CD4-positive, alpha-beta T cell (primary cell): ENCODE measurements at regions not wholly inside any gene's neighbourhood (a gene's known extent, or its start where the extent isn't known, plus 50 kb on each side); places are given as distances from the start of the nearest gene placed in this dataset.

Experiments
- ATAC-seq: fragments of 200-7000 bp; cut with Tn5 transposase; one replicate; pipeline ENCODE4 v1.10.0; 2022; ENCODE audit warnings: mild to moderate bottlenecking; ENCODE audit not compliant: poor library complexity
- CTCF ChIA-PET: fragments of 350-600 bp; sonication (Branson Sonifier 250); formaldehyde crosslinking; loops from one replicate; lab custom pipeline; 2021; ENCODE audit warnings: antibody characterized with exemption, inconsistent platforms; lab: Charles Lee
- POLR2A ChIA-PET: fragments of 350-600 bp; sonication (Branson Sonifier 250); formaldehyde crosslinking; loops from one replicate; lab custom pipeline; 2021; ENCODE audit warnings: antibody characterized with exemption, inconsistent platforms; lab: Charles Lee
- DNase-seq, 14 experiments: peaks; one replicate each; pipeline ENCODE4 v3.0.0-alpha.2; 2013 to 2020; ENCODE audit warnings: mixed read lengths in 2 of 14
- H3K27ac ChIP-seq, 2 donors: one replicate each; pipeline versions ENCODE4 v1.5.1 to v1.7.0; 2013; ENCODE audit warnings: low read length in 2 of 2, low read depth in 1 of 2, mild to moderate bottlenecking in 1 of 2
- H3K27me3 ChIP-seq, 2 experiments: 1 replicate in 1 of 2; 2 replicates in 1 of 2; pipeline versions ENCODE4 v1.6.1 to v1.7.0; 2013; ENCODE audit warnings: low read length in 2 of 2, control low read depth in 1 of 2, mild to moderate bottlenecking in 1 of 2, moderate library complexity in 1 of 2; ENCODE audit not compliant: insufficient read depth in 2 of 2, control insufficient read depth in 1 of 2
- H3K36me3 ChIP-seq: one replicate; pipeline ENCODE4 v1.6.1; 2013; ENCODE audit warnings: low read length, control low read depth; ENCODE audit not compliant: insufficient read depth
- H3K4me1 ChIP-seq: one replicate; pipeline ENCODE4 v1.6.1; 2013; ENCODE audit warnings: low read length, control low read depth; ENCODE audit not compliant: insufficient read depth
- H3K4me3 ChIP-seq: one replicate; pipeline ENCODE4 v1.5.1; 2013; ENCODE audit warnings: mild to moderate bottlenecking, low read length, moderate library complexity
- H3K9me3 ChIP-seq, 2 experiments: 1 replicate in 1 of 2; 2 replicates in 1 of 2; pipeline versions ENCODE4 v1.6.1 to v1.7.0; 2013; ENCODE audit warnings: low read length in 2 of 2, mild to moderate bottlenecking in 2 of 2, control low read depth in 1 of 2, moderate library complexity in 1 of 2; ENCODE audit not compliant: control insufficient read depth in 1 of 2, insufficient read depth in 1 of 2
- H3K27ac Mint-ChIP-seq: one replicate; pipeline ENCODE4 v1.8.0; 2020; ENCODE audit warnings: mixed read lengths
- H3K27me3 Mint-ChIP-seq: one replicate; pipeline ENCODE4 v1.8.0; 2021; ENCODE audit warnings: mixed read lengths
- H3K36me3 Mint-ChIP-seq: one replicate; pipeline ENCODE4 v1.8.0; 2021; ENCODE audit warnings: low read depth, mixed read lengths
- H3K4me1 Mint-ChIP-seq: one replicate; pipeline ENCODE4 v1.8.0; 2021; ENCODE audit warnings: low read depth, mixed read lengths
- H3K4me3 Mint-ChIP-seq: one replicate; pipeline ENCODE4 v1.8.0; 2020; ENCODE audit warnings: mild to moderate bottlenecking, mixed read lengths
- H3K9me3 Mint-ChIP-seq: one replicate; pipeline ENCODE4 v1.8.0; 2020; ENCODE audit warnings: mixed read lengths
- CTCF ChIP-seq: fragments of 200-600 bp; IDR thresholded peaks from one replicate; pipeline ENCODE4 v1.8.0; 2022; ENCODE audit warnings: antibody characterized with exemption, mild to moderate bottlenecking
- intact Hi-C, 2 experiments: fragments of 100-400 bp; cut with DNase I in 1 of 2; cut with micrococcal nuclease in 1 of 2; formaldehyde crosslinking; loops; one replicate each; pipeline versions ENCODE4 v1.15.1 to v1.9.0; 2023 to 2025; cut with DNase I, micrococcal nuclease

DNA sequence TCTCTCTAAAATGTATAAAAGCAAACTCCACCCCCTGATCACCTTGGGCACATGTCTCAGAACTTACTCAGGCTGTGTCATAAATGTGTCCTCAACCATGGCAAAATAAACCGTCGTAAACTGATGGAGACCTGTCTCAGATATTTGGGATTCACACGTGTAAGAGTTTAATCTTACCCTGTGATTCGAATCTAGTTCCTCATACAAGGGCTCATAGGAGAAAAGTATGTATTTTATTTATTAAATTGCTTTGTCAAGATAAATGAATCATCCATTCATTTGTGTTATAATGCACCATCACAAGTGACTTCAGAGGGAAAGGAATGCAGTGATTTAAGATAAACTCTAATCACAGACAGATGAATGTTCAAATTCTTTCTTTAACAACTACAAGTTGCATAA is 712.5 kb upstream of the LRATD1 start:
- Mint-ChIP-seq H3K36me3 (no peaks in the 10 kb centered on the region), H3K27me3 (no peaks in the 10 kb centered on the region), H3K4me3 (no peak overlapping the region), H3K4me1 (no peaks in the 10 kb centered on the region), H3K27ac (no peak overlapping the region), H3K9me3 (peaks cover 9% of the 10 kb centered on the region)
- Histone ChIP-seq H3K27me3 (no peaks in the 10 kb centered on the region), H3K9me3 (no peaks in the 10 kb centered on the region), H3K4me3 (no peak overlapping the region), H3K4me1 (no peaks in the 10 kb centered on the region), H3K27ac (no peak overlapping the region), H3K36me3 (no peaks in the 10 kb centered on the region)
- POLR2A ChIA-PET: no interaction called here
- CTCF ChIA-PET: no interaction called here
- DNase-seq: no peak
- intact Hi-C loops: no loop called here
- no peak for TF ChIP-seq CTCF
- no peak for ATAC-seq

DNA sequence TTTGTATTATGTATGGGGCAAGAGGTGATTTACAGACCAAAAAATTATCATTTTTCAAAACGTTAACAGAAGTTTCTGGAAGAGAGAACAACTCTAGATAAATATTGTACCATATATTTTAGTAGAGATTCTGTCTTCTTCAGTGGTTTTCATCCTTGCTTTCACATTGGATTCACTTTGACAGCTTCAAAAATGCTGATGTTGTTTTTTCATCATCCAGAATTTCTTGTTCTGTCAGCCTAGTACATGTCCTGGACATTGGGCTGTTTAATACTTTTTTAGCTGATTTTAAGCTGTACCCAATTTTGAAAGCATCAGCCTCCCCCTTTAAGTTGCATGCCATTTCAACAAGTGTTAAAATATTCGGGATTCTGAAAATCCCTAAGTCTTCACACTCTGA is 711.3 kb upstream of the LRATD1 start:
- no peaks in the 10 kb centered on the region for H3K27me3 Mint-ChIP-seq
- H3K36me3 Mint-ChIP-seq: no peaks in the 10 kb centered on the region
- TF ChIP-seq CTCF: no peak
- H3K27ac ChIP-seq: no peak overlapping the region
- ATAC-seq (no peak), DNase-seq (no peak)
- H3K27ac Mint-ChIP-seq: no peak overlapping the region
- no peaks in the 10 kb centered on the region for H3K4me1 ChIP-seq
- H3K4me1 Mint-ChIP-seq: no peaks in the 10 kb centered on the region
- H3K9me3 ChIP-seq: peaks cover 0 to 3% of the 10 kb centered on the region in 2 experiments
- H3K27me3 ChIP-seq: no peaks in the 10 kb centered on the region
- no peak overlapping the region for H3K4me3 ChIP-seq
- H3K36me3 ChIP-seq: no peaks in the 10 kb centered on the region
- POLR2A ChIA-PET: no interaction called here
- peaks cover 9% of the 10 kb centered on the region for H3K9me3 Mint-ChIP-seq
- intact Hi-C loops: no loop called here
- CTCF ChIA-PET: no interaction called here
- H3K4me3 Mint-ChIP-seq: no peak overlapping the region

DNA sequence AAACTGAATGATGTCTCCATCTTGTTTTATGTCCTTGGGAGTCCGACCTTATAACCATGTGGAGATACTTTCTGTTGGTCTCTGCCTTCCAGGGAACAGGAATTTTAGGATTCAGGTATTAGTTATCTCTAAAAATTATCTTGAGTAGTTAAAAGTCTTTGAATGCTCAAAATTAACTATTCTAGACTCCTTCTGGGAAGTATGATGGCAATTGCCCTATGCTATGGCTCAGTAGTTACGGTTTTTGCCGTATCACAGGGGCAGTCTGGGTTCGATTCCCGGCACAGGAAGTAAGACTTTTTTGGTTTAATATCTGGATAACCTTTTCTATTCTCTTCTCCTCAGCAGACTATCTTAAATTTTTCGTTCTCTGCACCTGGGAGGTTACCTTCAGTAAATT is 708.7 kb upstream of the LRATD1 start:
- H3K36me3 Mint-ChIP-seq: no peaks in the 10 kb centered on the region
- H3K4me3 ChIP-seq: no peak overlapping the region
- ATAC-seq (no peak), DNase-seq (no peak)
- H3K9me3 ChIP-seq: peaks cover 4% of the 10 kb centered on the region in 2 experiments
- H3K27me3 Mint-ChIP-seq: no peaks in the 10 kb centered on the region
- no peaks in the 10 kb centered on the region for H3K4me1 ChIP-seq
- H3K27ac Mint-ChIP-seq: no peak overlapping the region
- ChIA-PET CTCF (no interaction called here), POLR2A (no interaction called here)
- peaks cover 9% of the 10 kb centered on the region for H3K9me3 Mint-ChIP-seq
- no peaks in the 10 kb centered on the region for H3K27me3 ChIP-seq
- no peak overlapping the region for H3K4me3 Mint-ChIP-seq
- H3K4me1 Mint-ChIP-seq: no peaks in the 10 kb centered on the region
- H3K27ac ChIP-seq: no peak overlapping the region
- H3K36me3 ChIP-seq: no peaks in the 10 kb centered on the region
- intact Hi-C loops: no loop called here
- no peak for TF ChIP-seq CTCF
